Retina (tissue), 1 donor: ENCODE measurements at regions not wholly inside any gene's neighbourhood (a gene's known extent, or its start where the extent isn't known, plus 50 kb on each side); places are given as distances from the start of the nearest gene placed in this dataset.

ENCODE experiments used
- DNase-seq: peaks from one replicate; pipeline ENCODE4 v3.0.0-alpha.2; 2016

DNA sequence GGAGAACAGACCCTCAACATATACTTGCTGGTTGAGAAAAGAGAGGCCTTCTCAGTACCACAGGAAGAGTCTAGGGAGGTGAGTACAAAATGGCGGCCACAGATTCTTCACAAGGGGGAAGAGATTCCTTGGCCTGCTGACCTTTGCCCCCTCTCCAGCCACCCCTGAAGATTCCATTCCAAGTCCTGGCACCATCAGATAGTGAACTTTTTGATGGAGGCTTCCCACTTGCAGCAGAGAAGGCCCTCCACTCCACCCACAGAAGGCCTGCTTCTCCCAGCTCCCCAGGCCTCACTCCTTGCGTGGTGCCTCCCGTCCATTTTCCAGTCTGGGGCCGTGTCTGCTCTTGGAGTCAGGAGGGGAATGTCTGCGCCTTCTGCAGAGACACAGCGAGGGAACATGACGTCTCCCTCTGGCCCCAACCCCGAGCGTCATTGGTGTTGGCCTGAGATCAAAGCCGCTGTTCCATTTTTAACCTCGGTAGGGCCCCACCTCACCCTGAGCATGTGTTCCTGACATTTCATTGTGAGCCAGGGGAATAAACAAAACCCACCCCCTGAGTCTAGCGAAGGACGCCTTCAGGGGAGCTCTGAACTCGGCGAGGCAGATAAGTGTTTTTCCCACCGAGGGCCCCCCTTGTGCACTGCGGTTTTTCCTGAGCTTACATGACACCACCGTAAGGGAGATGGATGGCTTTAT is 268.7 kb upstream of the TBX3 start:
- no peak for DNase-seq

DNA sequence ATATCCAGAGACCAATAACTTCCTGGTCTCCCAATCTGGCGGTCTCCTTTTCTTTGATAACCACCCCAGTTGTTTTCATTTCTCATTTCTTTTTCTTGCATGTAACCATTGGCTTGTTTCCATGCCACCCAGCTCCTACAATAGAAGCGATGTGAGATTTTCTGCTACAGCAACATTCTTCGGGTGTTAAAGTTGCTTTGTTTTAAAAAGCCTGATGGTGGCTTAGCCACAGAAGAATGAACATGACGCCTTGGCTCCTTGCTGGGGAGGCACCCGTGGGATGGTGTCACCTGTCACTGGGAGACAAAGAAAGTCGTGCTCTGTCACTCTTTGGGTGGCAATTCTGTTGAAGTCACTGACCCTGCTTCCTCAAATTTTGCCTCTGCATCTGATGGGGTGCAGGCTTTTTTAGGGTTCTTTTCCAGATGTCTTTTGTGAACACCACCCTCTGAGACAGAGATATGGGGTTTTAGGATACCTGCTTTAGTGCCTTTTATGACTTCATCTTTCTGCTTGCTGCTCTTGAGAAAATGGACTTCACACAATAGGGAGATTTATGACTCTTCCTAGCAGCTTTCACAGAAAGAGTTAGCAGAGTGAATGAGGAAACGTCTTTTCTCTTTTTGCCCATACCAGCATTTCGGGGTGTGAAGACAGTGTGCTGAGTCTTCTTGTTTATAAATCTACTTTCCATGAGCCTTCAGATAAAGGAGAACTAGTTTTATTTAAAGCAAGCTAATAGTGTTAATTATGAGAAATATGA is 265.3 kb upstream of the TBX3 start:
- DNase-seq = no peak

DNA sequence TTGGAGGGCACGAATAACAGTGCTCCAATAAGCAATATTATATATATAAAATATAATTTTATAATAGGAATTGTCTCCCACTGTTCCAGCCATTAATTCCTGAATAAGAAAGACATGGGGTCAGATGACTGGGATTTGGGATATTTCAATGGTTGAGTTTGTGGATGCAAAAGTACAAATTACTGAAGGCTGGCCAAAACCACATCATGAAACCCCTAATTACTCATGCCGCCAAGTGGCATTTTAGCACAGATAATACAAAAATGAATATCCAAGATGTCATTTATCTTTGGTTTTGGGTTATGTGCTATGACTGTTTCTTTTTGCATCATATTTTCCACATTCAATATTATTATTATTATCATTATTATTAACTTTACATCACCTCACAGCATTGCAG is 261.4 kb upstream of the TBX3 start:
- DNase-seq = no peak

DNA sequence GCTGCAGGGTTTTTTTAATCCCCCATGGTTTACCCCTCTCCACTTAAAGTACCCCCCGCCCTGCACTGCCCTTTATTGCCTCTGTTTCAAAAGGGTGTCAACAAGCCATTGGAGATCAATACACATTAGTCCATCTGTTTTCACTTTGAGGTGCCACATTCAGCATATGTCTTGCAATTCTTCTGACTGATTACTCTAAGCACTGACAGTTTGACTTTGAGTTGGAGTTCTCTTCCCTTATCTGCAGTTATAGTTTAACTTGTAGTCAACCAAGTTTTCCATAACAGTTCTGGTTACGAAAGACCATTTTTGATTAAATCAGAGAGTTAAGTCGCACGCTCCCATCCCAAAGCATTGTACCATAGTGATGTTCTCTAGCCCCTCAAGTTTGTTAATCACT is 260.8 kb upstream of the TBX3 start:
- DNase-seq = no peak

DNA sequence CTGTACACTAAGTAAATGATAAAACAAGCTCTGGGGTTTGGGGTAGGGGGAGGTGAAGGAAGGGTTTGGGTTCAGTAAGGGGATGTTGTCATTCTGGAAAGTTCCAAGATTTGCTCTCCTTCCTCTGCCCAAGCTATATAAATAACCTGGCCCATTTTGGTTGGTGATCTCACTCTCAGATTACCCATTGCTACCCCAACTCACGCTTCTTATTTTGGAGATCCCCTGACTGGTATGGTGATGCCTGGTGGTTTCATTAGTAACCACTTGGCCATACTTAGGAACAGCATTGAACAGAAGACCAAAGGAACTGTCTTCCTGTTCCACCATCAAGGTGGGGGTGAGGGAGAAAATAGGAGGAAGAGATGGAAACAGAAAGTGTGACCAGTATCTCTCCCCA is 259.6 kb upstream of the TBX3 start:
- no peak for DNase-seq

DNA sequence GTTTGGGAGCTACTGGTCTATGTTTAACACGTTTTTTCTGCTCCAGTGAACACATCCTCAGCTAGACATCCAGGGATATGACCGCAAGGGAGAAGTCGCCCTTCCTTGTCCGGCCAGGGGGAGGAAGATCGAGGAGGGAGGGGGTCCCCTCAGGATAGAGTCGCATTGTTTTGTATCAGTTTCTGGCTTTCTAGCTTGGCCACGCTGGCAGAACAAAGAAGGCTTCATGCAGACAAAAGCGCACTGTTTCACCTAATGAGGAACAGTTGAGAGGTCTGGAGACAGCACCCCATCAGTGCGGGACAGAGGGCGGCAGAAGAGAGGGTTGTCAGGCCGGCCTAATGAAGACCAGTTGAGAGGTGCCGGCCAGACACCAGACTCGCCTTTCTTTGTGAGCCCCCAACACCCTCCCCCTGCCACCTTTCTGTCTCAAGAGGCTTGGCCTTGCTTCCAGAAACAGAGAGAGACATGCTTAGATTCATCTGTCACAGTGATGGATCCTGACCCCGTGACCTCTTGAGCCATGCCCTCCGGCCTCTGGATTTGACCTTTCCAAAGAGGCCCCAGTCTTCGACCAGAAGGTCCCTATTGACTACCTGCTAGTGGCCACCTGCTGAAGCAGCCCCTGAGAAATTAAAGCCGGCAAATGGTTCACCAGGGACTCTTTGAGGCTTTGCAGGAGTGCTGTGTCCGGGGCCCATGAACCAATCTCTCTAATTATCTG is 254.7 kb upstream of the TBX3 start:
- DNase-seq = peak; percentile 76

DNA sequence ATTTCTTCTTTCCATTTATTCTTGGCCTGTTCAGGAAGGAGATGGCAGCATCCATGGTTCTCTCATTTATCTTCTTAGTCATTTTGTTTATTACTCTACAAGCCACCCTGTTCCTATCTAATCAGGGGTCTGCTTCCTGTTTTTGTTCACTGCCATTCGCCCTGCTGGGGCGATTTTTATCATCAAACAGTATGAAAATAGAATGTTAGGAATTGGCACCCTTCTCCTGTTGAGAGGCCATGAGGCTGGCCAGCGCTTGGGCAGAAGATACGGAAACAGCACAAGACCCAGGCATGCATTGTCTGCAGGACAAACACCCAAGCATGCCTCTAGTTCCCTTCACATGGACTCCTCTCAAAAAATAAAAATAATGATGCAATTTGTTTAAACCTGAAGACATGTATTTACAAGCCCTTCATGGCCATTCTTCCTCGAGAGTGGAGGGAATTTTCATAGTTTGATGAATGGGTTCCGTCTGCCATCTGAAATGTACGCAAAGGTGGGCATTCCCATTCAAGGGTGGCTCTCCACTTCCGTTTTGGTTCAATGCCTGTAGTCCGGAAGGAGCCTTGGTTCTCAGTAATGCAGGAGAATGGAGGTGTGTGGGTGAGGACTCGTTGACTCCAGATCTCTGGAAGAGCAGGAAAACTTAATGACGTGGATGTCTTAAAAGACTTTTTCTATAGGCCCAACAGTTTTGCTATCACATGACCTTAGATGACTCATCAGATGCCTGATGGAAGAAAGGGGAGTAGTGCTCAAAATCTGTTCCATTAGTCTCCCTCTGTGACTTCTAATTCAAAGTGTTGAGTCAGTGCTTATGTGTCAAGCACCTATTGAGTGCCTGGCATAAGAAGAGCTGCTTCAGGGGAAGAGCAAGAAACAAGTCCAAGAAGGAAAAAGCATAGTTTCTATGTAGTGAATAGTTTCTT is 252.4 kb upstream of the TBX3 start:
- no peak for DNase-seq

DNA sequence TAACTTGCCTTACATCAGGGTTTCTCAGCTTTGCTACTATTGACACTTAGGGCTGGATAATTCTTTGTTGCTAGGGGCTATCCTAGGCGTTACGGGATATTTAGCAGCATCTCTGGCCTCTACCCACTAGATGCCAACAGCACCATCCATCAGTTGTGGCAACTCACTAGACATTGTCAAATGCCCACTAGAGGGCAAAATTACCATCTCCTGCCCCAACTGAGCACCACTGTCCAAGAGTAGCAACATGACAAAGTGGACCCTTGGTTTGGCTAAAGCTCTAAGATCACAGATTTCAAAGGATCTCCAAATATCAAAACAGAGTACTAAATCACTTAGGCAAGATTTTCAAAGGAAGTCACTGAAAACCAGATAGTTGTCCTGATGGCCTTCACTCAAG is 251.7 kb upstream of the TBX3 start:
- no peak for DNase-seq

DNA sequence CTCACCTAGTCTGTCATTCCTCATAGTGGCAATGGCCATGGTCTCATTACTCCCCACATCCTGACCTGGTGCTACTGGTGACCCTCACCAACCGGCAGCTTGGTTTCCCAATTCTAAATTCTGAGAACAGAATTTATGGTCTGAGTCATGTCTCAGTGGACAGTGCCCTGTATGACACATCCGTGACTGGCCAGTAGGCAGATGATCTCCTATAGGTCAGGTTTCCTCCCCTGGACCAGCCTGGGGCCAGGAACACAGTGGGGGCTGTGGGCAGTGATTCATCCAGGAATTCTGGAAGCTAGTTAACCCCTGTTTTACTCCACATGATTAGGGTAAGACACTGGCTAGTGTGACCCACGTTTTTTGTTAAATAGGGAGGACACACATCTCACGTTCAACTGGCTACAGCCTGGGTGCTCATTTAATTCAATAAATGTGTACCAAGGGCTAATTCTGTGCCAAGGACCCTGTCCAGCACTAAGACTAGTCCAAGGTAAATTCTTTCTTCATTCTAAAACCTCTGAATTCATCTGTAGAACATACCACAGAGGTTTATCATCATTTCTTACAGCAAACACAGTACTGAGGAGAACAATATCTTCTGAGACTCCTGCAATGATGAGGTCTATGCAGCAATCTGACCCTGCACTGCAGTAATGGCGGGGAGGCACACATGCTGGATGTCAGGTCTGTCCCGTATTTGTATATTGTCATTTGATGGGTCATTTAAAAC is 249.6 kb upstream of the TBX3 start:
- DNase-seq = no peak

DNA sequence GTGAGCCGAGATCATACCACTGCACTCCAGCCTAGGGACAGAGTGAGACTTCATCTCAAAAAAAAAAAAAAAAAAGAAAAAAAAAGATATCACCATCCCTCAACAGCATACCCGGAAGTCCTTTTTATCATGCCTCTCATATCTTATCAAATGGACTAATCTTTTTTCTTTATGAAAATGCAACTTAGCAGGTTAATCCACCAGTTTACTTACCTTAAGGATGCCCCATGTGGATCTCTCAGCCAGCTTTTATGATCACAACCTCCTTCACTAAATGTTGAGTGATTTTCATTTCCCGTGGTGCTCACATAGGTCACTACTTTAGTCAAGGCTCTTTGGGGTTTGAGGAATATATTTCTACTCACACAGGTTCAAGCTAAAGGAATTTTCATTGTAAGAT is 248.8 kb upstream of the TBX3 start:
- no peak for DNase-seq

DNA sequence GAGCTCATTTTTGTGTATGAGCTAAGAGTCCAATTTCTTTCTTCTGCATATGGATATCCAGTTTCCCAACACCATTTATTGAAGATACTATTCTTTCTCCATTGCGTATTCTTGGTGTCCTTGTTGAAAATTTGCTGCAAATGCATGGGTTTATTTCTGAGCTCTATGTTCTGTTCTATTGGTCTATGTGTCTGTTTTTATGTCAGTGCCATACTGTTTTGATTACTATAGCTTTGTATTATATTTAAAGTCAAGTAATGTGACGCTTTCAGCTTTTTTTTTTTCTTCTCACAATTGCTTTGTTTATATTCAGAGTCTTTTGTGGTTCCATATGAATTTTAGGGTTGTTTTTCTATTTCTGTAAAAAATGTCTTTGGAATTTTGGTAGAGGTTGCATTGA is 247.1 kb upstream of the TBX3 start:
- DNase-seq = no peak

DNA sequence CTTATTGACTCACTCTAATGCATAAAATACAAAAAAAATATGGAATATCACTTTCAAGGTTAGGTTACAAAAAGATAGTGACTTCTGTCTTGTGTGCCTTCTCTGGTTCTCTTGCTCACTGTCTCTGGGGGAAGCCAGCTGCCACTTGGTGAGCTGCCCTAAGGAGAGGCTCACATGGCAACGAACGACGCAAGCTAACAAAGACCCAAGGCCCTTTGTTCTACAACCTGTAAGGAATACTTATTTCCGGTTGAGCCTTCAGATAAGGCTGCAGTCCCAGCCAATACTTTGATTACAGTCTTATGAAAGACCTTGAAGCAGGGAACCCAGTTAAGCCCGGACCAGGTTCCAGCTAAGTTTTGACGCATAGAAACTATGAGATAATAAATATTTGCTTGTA is 242.4 kb upstream of the TBX3 start:
- no peak for DNase-seq

DNA sequence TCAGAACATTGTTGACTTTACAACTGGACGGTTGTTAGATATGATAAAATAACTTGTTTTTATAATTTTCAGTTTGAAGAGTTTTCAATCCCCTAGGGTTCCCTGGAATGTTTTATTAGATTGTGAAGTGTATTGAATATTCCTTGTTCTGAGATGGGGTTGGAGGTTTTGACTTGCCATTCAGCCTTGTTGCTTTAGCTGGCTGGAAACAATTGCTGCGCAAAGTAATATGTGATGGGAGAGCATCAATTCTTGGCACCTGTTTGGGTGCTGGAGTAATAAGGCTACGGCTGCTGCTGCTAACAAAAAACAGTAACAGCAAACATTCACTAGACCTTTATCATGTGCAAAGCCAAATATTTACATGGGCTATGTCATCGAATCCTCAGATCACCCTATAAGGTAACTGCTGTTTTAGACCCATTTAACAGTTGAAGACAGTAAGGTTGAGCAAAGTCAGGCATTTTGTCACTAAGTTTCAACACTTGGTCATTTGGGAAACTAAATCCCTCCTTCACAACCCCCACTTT is 241.0 kb upstream of the TBX3 start:
- DNase-seq = no peak

DNA sequence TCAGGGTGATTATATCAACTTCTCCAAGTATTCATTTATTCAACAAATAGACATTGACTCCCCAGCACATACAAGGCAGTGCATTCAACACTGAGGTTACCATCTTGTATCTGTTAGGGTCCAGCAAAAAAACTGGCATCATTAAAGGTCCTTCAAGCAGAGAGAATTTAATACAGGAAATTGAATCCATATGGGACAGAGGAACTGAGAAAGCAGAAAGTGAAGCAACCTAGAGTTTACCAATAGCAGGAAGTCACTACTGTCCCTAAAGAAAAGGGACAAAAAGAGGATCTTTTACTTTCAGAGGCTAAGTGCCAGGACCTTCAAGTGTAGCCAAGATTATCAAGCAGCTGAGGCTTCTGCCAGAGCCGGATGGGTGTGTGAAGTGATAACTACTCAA is 237.8 kb upstream of the TBX3 start:
- no peak for DNase-seq

DNA sequence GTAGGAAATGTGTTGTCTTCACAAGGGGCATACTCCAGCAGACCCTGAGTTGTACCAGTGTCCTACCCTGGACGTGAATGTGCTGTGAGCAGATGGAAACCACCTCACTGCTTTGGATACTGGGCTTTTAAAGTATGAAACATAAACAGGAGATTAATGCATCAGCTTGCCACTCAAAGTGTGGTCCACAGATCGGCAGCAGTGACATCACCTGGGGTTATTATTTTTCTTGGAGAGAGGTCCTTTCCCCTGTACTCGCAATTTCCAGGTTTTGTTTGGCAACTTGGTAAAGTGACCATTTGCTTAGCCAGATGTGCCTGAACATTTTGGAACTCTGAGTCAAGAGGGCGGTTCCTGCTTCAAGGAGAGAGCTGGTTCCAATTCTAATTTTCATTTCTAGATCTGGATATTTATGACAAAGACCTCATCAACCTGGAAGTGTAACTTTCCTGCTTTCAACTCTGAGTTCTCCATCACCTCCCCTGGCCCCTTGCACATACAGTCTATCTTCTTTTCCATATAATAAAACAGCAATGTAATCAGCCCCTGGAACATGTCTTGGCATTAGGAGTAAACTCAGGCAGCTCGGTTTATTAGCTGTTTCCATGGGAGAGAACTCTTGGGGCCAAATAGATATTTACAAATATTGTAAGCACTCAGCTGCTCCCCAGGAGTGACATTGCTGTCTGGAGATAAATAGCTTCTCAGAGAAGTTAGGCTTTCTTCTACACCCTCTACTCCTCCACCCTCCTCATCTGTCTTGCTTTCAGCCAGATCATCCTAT is 237.0 kb upstream of the TBX3 start:
- DNase-seq = no peak

DNA sequence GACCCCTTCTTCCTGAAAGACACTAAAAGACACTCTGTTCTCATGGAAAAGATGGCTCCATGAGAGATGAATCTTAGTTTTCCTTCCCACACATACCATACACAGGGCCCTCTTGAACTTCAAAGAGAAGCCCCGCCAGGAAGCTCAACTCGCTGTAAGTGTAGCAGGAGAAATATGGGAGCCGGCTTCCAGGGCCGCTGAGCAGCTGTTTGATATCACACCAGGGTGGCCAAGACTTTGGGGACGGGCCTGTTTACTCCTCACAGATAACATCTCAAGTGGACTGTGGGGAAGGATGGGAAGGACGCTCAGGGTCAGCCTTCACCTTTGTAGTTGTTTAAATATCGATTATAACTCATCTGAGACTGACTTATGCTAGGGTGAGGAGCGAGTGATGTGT is 235.5 kb upstream of the TBX3 start:
- DNase-seq = no peak

DNA sequence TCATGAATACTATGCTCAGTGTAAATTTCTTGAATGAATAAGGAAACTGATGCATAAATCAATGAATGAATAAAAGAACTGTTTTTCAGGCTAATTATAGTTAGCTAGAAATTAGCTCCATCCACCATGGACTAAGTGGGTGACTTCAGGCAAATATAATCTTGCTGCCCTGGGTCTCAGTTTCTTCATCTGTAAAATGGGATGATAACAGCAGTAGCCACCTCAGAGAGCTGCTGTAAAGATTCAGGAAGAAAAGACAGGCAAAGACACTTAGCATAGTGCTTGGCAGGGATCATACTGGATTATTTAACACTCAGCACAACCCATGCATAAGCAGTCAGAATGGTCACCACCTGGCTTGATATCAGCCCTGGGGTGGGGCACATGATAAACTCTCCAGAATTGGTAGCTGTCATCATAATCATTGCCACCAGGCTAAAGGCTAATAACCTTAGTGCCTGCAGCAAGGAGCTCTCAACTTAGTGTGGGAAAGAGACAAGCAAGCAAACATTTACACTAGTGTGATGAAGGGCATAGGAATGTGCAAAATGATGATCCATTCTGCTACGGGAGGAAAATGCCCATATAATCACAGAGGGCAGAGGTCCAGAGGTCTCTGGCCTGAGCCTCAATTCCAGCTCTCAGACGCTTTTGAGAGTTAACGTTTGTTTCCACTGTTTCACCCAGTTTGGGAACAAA is 234.7 kb upstream of the TBX3 start:
- no peak for DNase-seq

DNA sequence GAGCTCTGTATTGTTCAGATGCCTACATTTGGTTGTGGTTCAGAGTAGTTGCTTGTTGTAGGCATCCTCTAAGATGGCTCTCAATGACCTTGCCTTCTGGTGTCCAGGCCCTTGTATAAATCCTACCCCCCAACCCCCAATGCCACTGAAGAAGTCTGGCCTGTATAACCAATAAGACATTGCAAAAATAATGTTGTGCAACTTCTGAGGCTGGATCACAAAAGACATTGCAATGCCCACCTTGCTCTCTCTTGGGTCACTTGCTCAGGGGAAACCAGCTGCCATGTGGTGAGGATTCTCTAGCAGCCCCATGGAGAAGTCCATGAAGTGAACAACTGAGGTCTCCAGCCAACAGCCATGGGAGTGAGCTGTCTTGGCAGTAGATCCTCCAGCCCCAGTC is 234.0 kb upstream of the TBX3 start:
- no peak for DNase-seq

DNA sequence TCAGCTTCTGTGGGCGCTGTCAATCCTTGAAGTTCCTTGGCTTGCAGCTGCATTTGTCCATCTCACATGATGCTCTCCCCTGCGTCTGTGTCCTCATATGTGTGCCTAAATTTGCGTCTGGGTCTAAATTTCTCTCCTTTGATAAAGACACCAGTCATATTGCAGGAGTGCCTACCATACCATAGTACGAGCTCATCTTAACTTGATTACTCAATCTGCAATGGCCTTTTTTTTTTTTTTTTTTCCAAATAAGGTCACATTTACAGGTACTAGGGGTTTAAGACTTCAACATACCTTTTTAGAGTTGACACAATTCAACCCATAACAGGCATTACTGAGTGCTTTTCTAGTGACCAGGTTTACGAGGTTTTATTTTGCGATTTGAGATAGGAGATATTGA is 233.3 kb upstream of the TBX3 start:
- DNase-seq = no peak

DNA sequence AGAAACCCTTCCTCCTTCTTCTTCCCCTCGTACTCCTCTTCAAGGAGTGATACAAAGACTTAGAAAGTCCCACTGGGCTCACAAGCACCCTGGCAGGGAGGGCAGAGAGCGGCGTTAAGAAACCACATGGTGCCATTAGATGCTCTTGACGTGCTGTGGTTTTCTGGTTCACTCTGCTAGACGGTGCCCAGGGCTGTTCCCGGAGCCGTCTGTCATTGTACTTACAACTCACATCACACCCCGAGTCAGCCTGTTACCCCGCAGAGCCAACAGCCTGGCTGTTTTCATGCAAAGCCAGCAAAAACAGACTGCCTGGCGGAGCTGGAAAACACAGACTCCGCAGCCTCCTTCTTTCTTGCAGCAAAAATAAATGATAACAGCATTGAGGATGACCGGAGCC is 232.6 kb upstream of the TBX3 start:
- DNase-seq = no peak

DNA sequence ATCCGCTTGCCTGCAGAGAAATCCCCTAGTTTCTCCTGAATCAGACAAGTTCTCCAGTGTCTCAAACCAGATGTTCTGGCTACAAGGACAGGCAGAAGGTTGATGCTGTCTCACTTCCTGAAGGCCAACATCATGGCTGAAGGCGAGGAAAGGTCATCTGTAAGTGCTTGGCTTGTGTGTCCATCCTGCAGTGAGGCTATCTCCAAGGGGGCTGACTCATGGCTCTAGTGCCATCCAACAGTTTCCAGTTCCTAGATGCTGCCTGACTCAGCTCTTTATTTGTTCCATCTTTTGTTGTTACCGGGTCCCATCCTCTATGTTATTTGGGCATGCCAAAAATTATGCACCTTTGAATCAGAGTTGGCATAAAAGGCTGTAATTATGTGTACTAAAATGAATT is 232.1 kb upstream of the TBX3 start:
- DNase-seq = no peak
